Adrenal gland (tissue), 5 donors: ENCODE measurements at regions not wholly inside any gene's neighbourhood (a gene's known extent, or its start where the extent isn't known, plus 50 kb on each side); places are given as distances from the start of the nearest gene placed in this dataset.

Source experiments
- POLR2A ChIP-seq, 2 donors: fragments of 450-650 bp; IDR thresholded peaks; one replicate each; pipeline ENCODE4 v1.6.1; 2017; ENCODE audit warnings: antibody characterized with exemption in 2 of 2, mild to moderate bottlenecking in 2 of 2, moderate library complexity in 1 of 2
- TF ChIP-seq, protein P1 (sequence below), 6 experiments: fragments of 450-650 bp in 4 of 6; fragments of 200-600 bp in 2 of 6; sonication (generic) in 1 of 6; IDR thresholded peaks; 1 replicate in 5 of 6; 2 replicates in 1 of 6; pipeline versions ENCODE4 v1.5.1 to v1.8.0; 2016 to 2021; ENCODE audit warnings: antibody characterized with exemption in 6 of 6, mild to moderate bottlenecking in 2 of 6, moderate library complexity in 1 of 6
- donor health status: DM: no; HTN: no; CAD: no.

DNA sequence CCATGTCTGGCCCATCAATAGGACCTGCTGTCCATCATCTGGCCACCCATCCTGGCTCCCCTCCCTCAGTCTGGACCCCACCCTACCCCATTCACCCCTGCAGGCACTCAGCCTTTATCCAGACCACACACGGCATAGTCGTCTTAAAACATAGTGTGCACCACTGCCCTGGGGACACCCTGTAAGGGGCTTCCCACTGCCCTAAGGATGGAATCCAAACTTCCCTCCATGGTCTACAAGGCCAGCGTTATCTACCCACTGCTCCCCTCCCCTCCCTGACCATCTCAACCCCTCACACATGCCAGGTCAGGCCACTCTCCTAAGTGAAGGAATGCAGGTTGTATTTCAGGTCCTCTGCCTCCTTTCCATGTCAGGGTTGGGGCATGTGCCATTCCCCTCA lies 352.7 kb upstream of the ZNF507 start:
- TF ChIP-seq, protein P1, sequence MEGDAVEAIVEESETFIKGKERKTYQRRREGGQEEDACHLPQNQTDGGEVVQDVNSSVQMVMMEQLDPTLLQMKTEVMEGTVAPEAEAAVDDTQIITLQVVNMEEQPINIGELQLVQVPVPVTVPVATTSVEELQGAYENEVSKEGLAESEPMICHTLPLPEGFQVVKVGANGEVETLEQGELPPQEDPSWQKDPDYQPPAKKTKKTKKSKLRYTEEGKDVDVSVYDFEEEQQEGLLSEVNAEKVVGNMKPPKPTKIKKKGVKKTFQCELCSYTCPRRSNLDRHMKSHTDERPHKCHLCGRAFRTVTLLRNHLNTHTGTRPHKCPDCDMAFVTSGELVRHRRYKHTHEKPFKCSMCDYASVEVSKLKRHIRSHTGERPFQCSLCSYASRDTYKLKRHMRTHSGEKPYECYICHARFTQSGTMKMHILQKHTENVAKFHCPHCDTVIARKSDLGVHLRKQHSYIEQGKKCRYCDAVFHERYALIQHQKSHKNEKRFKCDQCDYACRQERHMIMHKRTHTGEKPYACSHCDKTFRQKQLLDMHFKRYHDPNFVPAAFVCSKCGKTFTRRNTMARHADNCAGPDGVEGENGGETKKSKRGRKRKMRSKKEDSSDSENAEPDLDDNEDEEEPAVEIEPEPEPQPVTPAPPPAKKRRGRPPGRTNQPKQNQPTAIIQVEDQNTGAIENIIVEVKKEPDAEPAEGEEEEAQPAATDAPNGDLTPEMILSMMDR (IDR thresholded peaks at IDR 0.05): no peak
- no peak for TF ChIP-seq POLR2A (IDR thresholded peaks at IDR 0.05)
